H1 (cell line): ENCODE measurements at regions not wholly inside any gene's neighbourhood (a gene's known extent, or its start where the extent isn't known, plus 50 kb on each side); places are given as distances from the start of the nearest gene placed in this dataset.

Experiments
- CTCF ChIA-PET: fragments of 300-600 bp; sonication (Branson Sonifier 250); formaldehyde crosslinking; loops from one replicate; lab custom pipeline; 2021; ENCODE audit not compliant: partially characterized antibody; lab: Charles Lee
- POLR2A ChIA-PET: fragments of 300-600 bp; sonication (Branson Sonifier 250); formaldehyde crosslinking; loops from one replicate; lab custom pipeline; 2021; ENCODE audit warnings: inconsistent platforms; ENCODE audit not compliant: partially characterized antibody; lab: Charles Lee
- DNase-seq, 2 experiments: peaks; one replicate each; pipeline versions ENCODE4 v3.0.0 to v3.0.0-alpha.2; 2010 to 2022; ENCODE audit warnings: low spot score in 2 of 2, low read depth in 1 of 2, mixed read lengths in 1 of 2
- FAIRE-seq: peaks from 2 replicates; lab custom pipeline; 2011; peaks lifted over from hg19 to GRCh38; lab: Jason Lieb, UNC
- H2AFZ ChIP-seq: 2 replicates; pipeline ENCODE4 v1.8.1; 2012; ENCODE audit warnings: low read length, inconsistent platforms
- H2AK5ac ChIP-seq: 2 replicates; pipeline ENCODE4 v1.6.1; 2013; ENCODE audit warnings: low read depth, low read length
- H2BK120ac ChIP-seq: replicated peaks from 2 replicates; pipeline ENCODE3; 2013; ENCODE audit warnings: low read depth, low read length, inconsistent platforms
- H2BK12ac ChIP-seq: 2 replicates; pipeline ENCODE4 v1.6.1; 2013; ENCODE audit warnings: low read depth, low read length
- H2BK15ac ChIP-seq: 2 replicates; pipeline ENCODE4 v1.6.1; 2013; ENCODE audit warnings: low read length
- H2BK20ac ChIP-seq: 2 replicates; pipeline ENCODE4 v1.6.1; 2013; ENCODE audit warnings: low read length
- H2BK5ac ChIP-seq: 2 replicates; pipeline ENCODE4 v1.6.1; 2013; ENCODE audit warnings: low read depth, low read length
- H3K14ac ChIP-seq: 2 replicates; pipeline ENCODE4 v1.6.1; 2013; ENCODE audit warnings: inconsistent platforms; ENCODE audit not compliant: insufficient read length
- H3K18ac ChIP-seq: 2 replicates; pipeline ENCODE4 v1.6.1; 2013; ENCODE audit warnings: low read length; ENCODE audit errors: extremely low read depth
- H3K23ac ChIP-seq: 2 replicates; pipeline ENCODE4 v1.6.1; 2013; ENCODE audit warnings: inconsistent platforms; ENCODE audit not compliant: insufficient read length
- H3K23me2 ChIP-seq: 2 replicates; pipeline ENCODE4 v1.6.1; 2013; ENCODE audit warnings: low read depth, low read length
- H3K27ac ChIP-seq: 2 replicates; pipeline ENCODE4 v1.6.1; 2011; ENCODE audit warnings: low read depth, low read length, inconsistent platforms
- H3K27me3 ChIP-seq, 4 experiments: replicated peaks in 1 of 4; 1 replicate in 1 of 4; 2 replicates in 3 of 4; pipeline versions ENCODE4 v1.6.1 to v1.8.1; 2011 to 2013; ENCODE audit warnings: low read length in 3 of 4, mild to moderate bottlenecking in 3 of 4, inconsistent platforms in 2 of 4, mixed read lengths in 2 of 4, moderate library complexity in 1 of 4; ENCODE audit not compliant: control insufficient read depth in 3 of 4, insufficient read depth in 3 of 4; ENCODE audit errors: extremely low read depth in 1 of 4
- H3K36me3 ChIP-seq, 4 experiments: 2 replicates each; pipeline versions ENCODE4 v1.6.1 to v1.8.1; 2011 to 2013; ENCODE audit warnings: mild to moderate bottlenecking in 4 of 4, low read length in 3 of 4, moderate library complexity in 2 of 4, control low read depth in 1 of 4, inconsistent platforms in 1 of 4; ENCODE audit not compliant: insufficient read depth in 4 of 4, control insufficient read depth in 2 of 4
- H3K4ac ChIP-seq: replicated peaks from 2 replicates; pipeline ENCODE3; 2013; ENCODE audit warnings: low read length, low read depth, mixed read lengths, inconsistent platforms; ENCODE audit not compliant: insufficient read length
- H3K4me1 ChIP-seq, 4 experiments: replicated peaks in 1 of 4; 1 replicate in 1 of 4; 2 replicates in 3 of 4; pipeline versions ENCODE4 v1.6.1 to v1.8.1; 2011 to 2013; ENCODE audit warnings: low read length in 3 of 4, inconsistent platforms in 2 of 4, mixed read lengths in 1 of 4; ENCODE audit not compliant: insufficient read depth in 4 of 4, control insufficient read depth in 3 of 4
- H3K4me2 ChIP-seq, 2 experiments: 2 replicates each; pipeline versions ENCODE4 v1.6.1 to v1.8.1; 2011 to 2013; ENCODE audit warnings: low read depth in 2 of 2, low read length in 2 of 2, control low read depth in 1 of 2, inconsistent platforms in 1 of 2, mild to moderate bottlenecking in 1 of 2; ENCODE audit not compliant: insufficient read depth in 1 of 2
- H3K4me3 ChIP-seq, 4 experiments: fragments of 200-600, 300-600 bp in 1 of 4; sonication (generic), shearing (Covaris generic), sonication (Bioruptor Twin) in 1 of 4; 2 replicates each; pipeline versions ENCODE4 v1.5.1 to v1.8.1; 2011 to 2016; ENCODE audit warnings: low read length in 4 of 4, low read depth in 3 of 4, control low read depth in 2 of 4, inconsistent platforms in 2 of 4, mild to moderate bottlenecking in 2 of 4, mixed read lengths in 1 of 4, moderate library complexity in 1 of 4; ENCODE audit not compliant: insufficient read depth in 2 of 4; ENCODE audit errors: extremely low read depth in 1 of 4
- H3K56ac ChIP-seq: replicated peaks from 2 replicates; pipeline ENCODE3; 2013; ENCODE audit warnings: low read depth, mild to moderate bottlenecking, mixed read lengths, low read length, inconsistent platforms; ENCODE audit not compliant: insufficient read length
- H3K79me1 ChIP-seq: 2 replicates; pipeline ENCODE4 v1.6.1; 2013; ENCODE audit warnings: low read depth, low read length, control low read depth
- H3K79me2 ChIP-seq, 2 experiments: 2 replicates each; pipeline versions ENCODE4 v1.6.1 to v1.8.1; 2012 to 2013; ENCODE audit warnings: low read length in 2 of 2, mild to moderate bottlenecking in 2 of 2, inconsistent platforms in 1 of 2; ENCODE audit not compliant: insufficient read depth in 2 of 2, control insufficient read depth in 1 of 2
- H3K9ac ChIP-seq, 4 experiments: replicated peaks in 1 of 4; 1 replicate in 1 of 4; 2 replicates in 3 of 4; pipeline versions ENCODE4 v1.6.1 to v1.8.1; 2011 to 2013; ENCODE audit warnings: low read depth in 3 of 4, low read length in 3 of 4, control low read depth in 2 of 4, mild to moderate bottlenecking in 2 of 4, moderate library complexity in 2 of 4, inconsistent platforms in 1 of 4; ENCODE audit errors: extremely low read depth in 1 of 4
- H3K9me3 ChIP-seq, 2 experiments: 2 replicates each; pipeline versions ENCODE4 v1.6.1 to v1.8.1; 2012 to 2013; ENCODE audit warnings: mild to moderate bottlenecking in 2 of 2, moderate library complexity in 2 of 2, control low read depth in 1 of 2, inconsistent platforms in 1 of 2, low read depth in 1 of 2, low read length in 1 of 2, mixed read lengths in 1 of 2; ENCODE audit not compliant: insufficient read depth in 2 of 2
- H4K20me1 ChIP-seq, 2 experiments: replicated peaks in 1 of 2; 2 replicates each; pipeline versions ENCODE3 to v1.8.1; 2011 to 2013; ENCODE audit warnings: inconsistent platforms in 2 of 2, low read length in 2 of 2, mild to moderate bottlenecking in 1 of 2; ENCODE audit not compliant: insufficient read depth in 2 of 2, control insufficient read depth in 1 of 2
- H4K5ac ChIP-seq: 2 replicates; pipeline ENCODE4 v1.6.1; 2013; ENCODE audit warnings: low read length, low read depth, mixed read lengths, inconsistent platforms; ENCODE audit not compliant: insufficient read length
- H4K8ac ChIP-seq: 2 replicates; pipeline ENCODE4 v1.8.0; 2013; ENCODE audit warnings: mild to moderate bottlenecking, moderate library complexity, low read length, inconsistent platforms; ENCODE audit not compliant: insufficient read depth; ENCODE audit errors: extremely low read depth
- H4K91ac ChIP-seq: replicated peaks from 2 replicates; pipeline ENCODE3; 2013; ENCODE audit warnings: low read length, mixed read lengths, inconsistent platforms; ENCODE audit not compliant: insufficient read length
- SAP30 ChIP-seq: fragments of 300-600 bp; sonication (generic); IDR thresholded peaks from 2 replicates; pipeline ENCODE4 v1.7.1; 2012; ENCODE audit warnings: low read length, moderate library complexity, mild to moderate bottlenecking, inconsistent platforms; ENCODE audit not compliant: insufficient read depth, insufficient replicate concordance
- SP2 ChIP-seq: IDR thresholded peaks from 2 replicates; pipeline ENCODE4 v1.6.1; 2012; ENCODE audit warnings: mild to moderate bottlenecking, low read length, inconsistent platforms
- WGBS, 2 experiments: shearing (Covaris generic) in 1 of 2; methylation state at CpG; one replicate each; pipeline versions ENCODE4 v1.1.6 to v1.1.7; 2013 to 2015; ENCODE audit warnings: low lambda C conversion rate in 2 of 2, mixed read lengths in 2 of 2, inconsistent platforms in 1 of 2, low coverage in 1 of 2, missing lambda C conversion rate in 1 of 2; ENCODE audit not compliant: insufficient replicate concordance in 2 of 2, insufficient coverage in 1 of 2, insufficient read length in 1 of 2; ENCODE audit errors: extremely low coverage in 1 of 2, missing lambda C conversion rate in 1 of 2; 5-methylcytosine and 5-hydroxymethylcytosine counted together

- Histone ChIP-seq H2BK5ac (no peak overlapping the region), H3K27ac (no peak overlapping the region)
- CTCF ChIA-PET: interaction anchor here (0.7 to 1.6 kb wide), 3 partner anchors 13 to 62 kb away, joined by 4 to 6 read pairs (median 5); no protein-coding TSS in a partner anchor
- no peak for TF ChIP-seq SAP30
- TF ChIP-seq SP2: no peak
Measured at GRCh38 chr12:14043776-14044175, 62.4 kb upstream of the GRIN2B start.

More at GRCh38 chr12:14043776-14044175, 62.4 kb upstream of the GRIN2B start:
- FAIRE-seq: no peak
- POLR2A ChIA-PET: no interaction called here
- Histone ChIP-seq H3K4me1 (no peaks in the 10 kb centered on the region), H2AK5ac (no peak overlapping the region), H2BK120ac (no peak overlapping the region), H3K79me2 (no peaks in the 10 kb centered on the region), H2BK20ac (no peak overlapping the region), H3K23ac (no peak overlapping the region), H4K5ac (no peak overlapping the region), H4K91ac (no peak overlapping the region), H2AFZ (no peak overlapping the region), H3K4ac (no peak overlapping the region), H4K8ac (no peak overlapping the region), H4K20me1 (no peaks in the 10 kb centered on the region), H2BK12ac (no peak overlapping the region), H3K4me3 (no peak overlapping the region), H3K4me2 (no peak overlapping the region), H3K79me1 (no peaks in the 10 kb centered on the region), H3K27me3 (peaks cover 0 to 1% (median 0%) of the 10 kb centered on the region in 4 experiments; a peak in 1 of 7 replicates), H3K9me3 (no peaks in the 10 kb centered on the region), H3K14ac (no peak overlapping the region), H3K18ac (no peak overlapping the region), H2BK15ac (no peak overlapping the region), H3K56ac (no peak overlapping the region), H3K36me3 (no peaks in the 10 kb centered on the region), H3K23me2 (no peaks in the 10 kb centered on the region; the same call in 1 of the 2 replicates), H3K9ac (no peak overlapping the region)
- DNase-seq: no peak
- 90% methylated on average over 2 of the region's 2 CpGs; no CpG with 5 or more reads in 1 of the 2 experiments for WGBS, 2 experiments
